ENCODE measurements at regions not wholly inside any gene's neighbourhood (a gene's known extent, or its start where the extent isn't known, plus 50 kb on each side); places are given as distances from the start of the nearest gene placed in this dataset.

DNA sequence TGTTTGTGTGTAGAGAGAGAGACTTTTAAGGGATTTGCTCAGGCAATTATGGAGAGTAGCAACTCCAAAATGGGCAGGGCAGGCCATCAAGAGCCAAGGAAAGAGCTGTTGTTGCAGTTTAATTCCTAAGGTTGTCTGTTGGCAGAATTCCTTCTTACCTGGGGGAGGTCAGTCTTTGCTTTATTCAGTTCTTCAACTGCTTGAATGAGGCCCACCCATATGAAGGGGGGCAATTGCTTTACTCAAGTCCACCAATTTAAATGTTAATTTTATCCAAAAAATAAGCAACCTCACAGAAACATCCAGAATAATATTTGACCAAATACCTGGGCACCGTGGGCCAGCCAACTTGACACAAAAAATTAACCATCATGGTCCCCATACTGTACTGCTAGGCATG lies 137.7 kb upstream of the KLHL25 start:
- TF ChIP-seq EZH2phosphoT487 (IDR thresholded peaks at IDR 0.05; ENCODE audit: low read depth), result no peak
- TF ChIP-seq CTCF (IDR thresholded peaks at IDR 0.05; ENCODE audit: low read depth, low read length), result no peak
